Renal cortex interstitium (tissue), 11 donors: ENCODE measurements at regions not wholly inside any gene's neighbourhood (a gene's known extent, or its start where the extent isn't known, plus 50 kb on each side); places are given as distances from the start of the nearest gene placed in this dataset.

ENCODE experiments used
- DNase-seq, 11 donors: peaks; one replicate each; pipeline ENCODE4 v3.0.0-alpha.2; 2013; ENCODE audit warnings: low read depth in 9 of 11, low spot score in 4 of 11; ENCODE audit errors: extremely low read depth in 1 of 11

- DNase-seq = peak in 4 of 11 donors; percentile 13 to 21 (median 19)
These were observed 296.8 kb downstream of the WDR72 start for GRCh38 chr15:53462651-53463050.

GRCh38 chr15:53461677-53462076 is 297.8 kb downstream of the WDR72 start:
- no peak for DNase-seq

GRCh38 chr15:53458736-53459135 is 300.7 kb downstream of the WDR72 start:
- no peak for DNase-seq

- DNase-seq = no peak
These were observed 302.0 kb downstream of the WDR72 start for GRCh38 chr15:53457479-53457878.

GRCh38 chr15:53454843-53455721 is 304.4 kb downstream of the WDR72 start:
- no peak for DNase-seq

GRCh38 chr15:53454535-53454842 is 305.0 kb downstream of the WDR72 start:
- DNase-seq = no peak

- no peak for DNase-seq
These were observed 306.0 kb downstream of the WDR72 start for GRCh38 chr15:53453253-53454105.

- peak in 2 of 11 donors; percentile 12 to 25 for DNase-seq
These were observed 311.0 kb downstream of the WDR72 start for GRCh38 chr15:53448232-53449015.

- DNase-seq = no peak
These were observed 311.7 kb downstream of the WDR72 start for GRCh38 chr15:53447742-53448141.

GRCh38 chr15:53447053-53447574 is 312.3 kb downstream of the WDR72 start:
- no peak for DNase-seq

- DNase-seq = no peak
These were observed 313.1 kb downstream of the WDR72 start for GRCh38 chr15:53446376-53446775.

GRCh38 chr15:53445531-53445930 is 313.9 kb downstream of the WDR72 start:
- DNase-seq = no peak

GRCh38 chr15:53437985-53438841 is 321.2 kb downstream of the WDR72 start:
- DNase-seq = no peak

GRCh38 chr15:53437366-53437765 is 322.1 kb downstream of the WDR72 start:
- no peak for DNase-seq

GRCh38 chr15:53434174-53434678 is 325.2 kb downstream of the WDR72 start:
- no peak for DNase-seq

GRCh38 chr15:53416219-53416940 is 343.1 kb downstream of the WDR72 start:
- DNase-seq = no peak

- peak in 1 of 11 donors; percentile 11 for DNase-seq
These were observed 345.3 kb downstream of the WDR72 start for GRCh38 chr15:53414167-53414566.

GRCh38 chr15:53412542-53412941 is 346.9 kb downstream of the WDR72 start:
- DNase-seq = no peak
